PC-9 (cell line): ENCODE measurements at regions not wholly inside any gene's neighbourhood (a gene's known extent, or its start where the extent isn't known, plus 50 kb on each side); places are given as distances from the start of the nearest gene placed in this dataset.

Experiments
- BruUV-seq: library from RNA; stranded (reverse); fragments of 400-500 nt; replicated peaks from 2 replicates; lab custom pipeline; 2021; lab: Mats Ljungman, UMichigan
- CTCF ChIA-PET: fragments of 300-600 bp; sonication (Branson Sonifier 250); formaldehyde crosslinking; loops from one replicate; lab custom pipeline; 2022; ENCODE audit warnings: antibody characterized with exemption; lab: Charles Lee
- POLR2A ChIA-PET: fragments of 300-600 bp; sonication (Branson Sonifier 250); formaldehyde crosslinking; loops from one replicate; lab custom pipeline; 2022; ENCODE audit warnings: antibody characterized with exemption; ENCODE audit not compliant: unreplicated experiment; lab: Charles Lee
- DNase-seq, 2 experiments: peaks; one replicate each; pipeline versions ENCODE4 v3.0.0 to v3.0.0-alpha.2; 2015 to 2022; ENCODE audit warnings: mixed read lengths in 1 of 2
- H2AFZ ChIP-seq: fragments of 200-600 bp; sonication (generic); 2 replicates; pipeline ENCODE4 v1.8.1; 2017; ENCODE audit warnings: antibody characterized with exemption
- H3F3A ChIP-seq: fragments of 200-600 bp; sonication (generic); 2 replicates; pipeline ENCODE4 v1.8.1; 2017; ENCODE audit warnings: antibody characterized with exemption, mild to moderate bottlenecking, low read depth; ENCODE audit not compliant: insufficient read depth
- H3K27ac ChIP-seq: fragments of 200-600 bp; sonication (generic); 2 replicates; pipeline ENCODE4 v1.6.1; 2016; ENCODE audit warnings: mixed run types
- H3K27me3 ChIP-seq: fragments of 200-600 bp; sonication (generic); 2 replicates; pipeline ENCODE4 v1.6.1; 2016; ENCODE audit warnings: low read depth, mixed run types; ENCODE audit not compliant: insufficient read depth
- H3K36me3 ChIP-seq: fragments of 200-600 bp; sonication (generic); 2 replicates; pipeline ENCODE4 v1.6.1; 2016; ENCODE audit warnings: low read depth, mixed run types
- H3K4me1 ChIP-seq: fragments of 200-600 bp; sonication (generic); replicated peaks from 2 replicates; pipeline ENCODE4 v1.6.1; 2016; ENCODE audit warnings: mixed run types; ENCODE audit not compliant: insufficient read depth
- H3K4me2 ChIP-seq: fragments of 200-600 bp; sonication (generic); 2 replicates; pipeline ENCODE4 v1.6.1; 2017; ENCODE audit warnings: mixed run types
- H3K4me3 ChIP-seq: fragments of 200-600 bp; sonication (generic); 2 replicates; pipeline ENCODE4 v1.6.1; 2016; ENCODE audit warnings: mixed run types
- H3K79me2 ChIP-seq: fragments of 200-600 bp; sonication (generic); 2 replicates; pipeline ENCODE4 v1.6.1; 2017; ENCODE audit warnings: low read depth, mixed run types
- H3K9me2 ChIP-seq: fragments of 200-600 bp; sonication (generic); 2 replicates; pipeline ENCODE4 v1.8.1; 2017; ENCODE audit warnings: mild to moderate bottlenecking; ENCODE audit not compliant: insufficient read depth
- H3K9me3 ChIP-seq: fragments of 200-600 bp; sonication (generic); 2 replicates; pipeline ENCODE4 v1.8.1; 2016; ENCODE audit warnings: low read depth; ENCODE audit not compliant: insufficient read depth
- H4K20me1 ChIP-seq: fragments of 200-600 bp; sonication (generic); 2 replicates; pipeline ENCODE4 v1.8.1; 2017; ENCODE audit not compliant: insufficient read depth
- CTCF ChIP-seq: fragments of 200-600 bp; sonication (generic); conservative IDR thresholded peaks from 2 replicates; pipeline ENCODE4 v1.6.1; 2017; ENCODE audit warnings: mixed run types, antibody characterized with exemption, mild to moderate bottlenecking, moderate library complexity
- EZH2 ChIP-seq: fragments of 200-600 bp; sonication (generic); IDR thresholded peaks from 2 replicates; pipeline ENCODE4 v1.8.0; 2017; ENCODE audit warnings: antibody characterized with exemption, low read depth
- intact Hi-C: fragments of 100-400 bp; cut with micrococcal nuclease; formaldehyde crosslinking; loops from one replicate; pipeline ENCODE4 v1.10.0; 2022; ENCODE audit not compliant: unreplicated experiment

DNA sequence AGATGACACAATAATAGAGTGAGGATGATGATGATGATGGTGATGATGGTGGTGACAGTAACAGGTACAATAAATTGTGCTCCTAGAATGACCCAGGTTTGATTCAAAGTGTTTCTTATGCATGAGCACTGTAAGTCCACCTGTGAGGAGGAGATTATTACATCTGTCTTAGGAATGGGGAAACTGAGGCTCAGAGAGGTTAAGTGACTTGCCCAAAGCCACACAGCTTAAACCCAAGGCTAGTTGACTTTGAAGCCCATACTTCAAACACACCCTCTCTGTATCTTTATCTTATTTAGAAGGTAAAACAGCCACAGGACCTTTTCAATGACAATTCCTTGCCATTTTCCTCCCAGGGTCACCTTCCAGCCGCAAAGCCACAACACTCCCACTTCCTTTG, 88.9 kb downstream of the MIAT start:
- H3K27ac ChIP-seq: no peak overlapping the region
- POLR2A ChIA-PET: no interaction called here
- H3F3A ChIP-seq: no peaks in the 10 kb centered on the region
- H3K36me3 ChIP-seq: peaks cover 4% of the 10 kb centered on the region; the same call in 1 of the 2 replicates
- no peaks in the 10 kb centered on the region for H3K27me3 ChIP-seq
- no peaks in the 10 kb centered on the region; the same call in 1 of the 2 replicates for H4K20me1 ChIP-seq
- H3K9me2 ChIP-seq: no peaks in the 10 kb centered on the region
- DNase-seq: no peak
- no peaks in the 10 kb centered on the region for H3K79me2 ChIP-seq
- H3K4me3 ChIP-seq: no peak overlapping the region
- H3K4me1 ChIP-seq: no peaks in the 10 kb centered on the region
- intact Hi-C loops: no loop called here
- TF ChIP-seq CTCF (no peak), EZH2 (no peak)
- no peak overlapping the region for H3K4me2 ChIP-seq
- no peak overlapping the region for H2AFZ ChIP-seq
- no TSS peak for BruUV-seq
- no peaks in the 10 kb centered on the region for H3K9me3 ChIP-seq
- CTCF ChIA-PET: no interaction called here

- H3K9me3 ChIP-seq: no peaks in the 10 kb centered on the region
- TF ChIP-seq CTCF (no peak), EZH2 (no peak)
- CTCF ChIA-PET: no interaction called here
These were observed 91.5 kb downstream of the MIAT start for GRCh38 chr22:26748845-26749244.

DNA sequence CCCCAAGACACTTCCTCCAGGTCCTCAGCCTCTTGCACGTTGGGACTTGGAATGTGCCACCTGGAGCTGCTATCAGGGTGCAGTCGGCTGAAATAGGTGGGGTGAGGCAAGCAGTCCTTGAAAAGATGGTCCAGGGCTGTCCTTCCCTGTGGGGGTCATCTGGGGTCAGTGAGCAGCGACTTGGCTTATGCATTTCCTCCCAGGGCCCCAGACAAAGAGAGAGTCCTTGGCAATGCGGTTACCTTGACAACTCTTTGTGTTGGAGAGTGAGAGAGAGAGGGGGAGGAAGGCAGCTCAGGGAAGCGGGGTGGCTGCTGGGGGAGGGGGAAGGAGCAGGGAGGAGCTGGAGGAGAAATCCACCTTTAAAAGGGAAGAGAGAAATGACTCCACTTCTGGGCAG, 93.8 kb downstream of the MIAT start:
- POLR2A ChIA-PET: no interaction called here
- Histone ChIP-seq H3K9me3 (no peaks in the 10 kb centered on the region), H3K4me1 (no peaks in the 10 kb centered on the region), H3K79me2 (no peaks in the 10 kb centered on the region), H3K9me2 (no peaks in the 10 kb centered on the region), H3K27me3 (no peaks in the 10 kb centered on the region), H3K27ac (no peak overlapping the region), H4K20me1 (no peaks in the 10 kb centered on the region), H3K4me3 (no peak overlapping the region), H3F3A (no peaks in the 10 kb centered on the region), H2AFZ (no peak overlapping the region), H3K36me3 (no peaks in the 10 kb centered on the region), H3K4me2 (no peak overlapping the region)
- intact Hi-C loops: no loop called here
- no TSS peak for BruUV-seq
- TF ChIP-seq CTCF: no peak
- TF ChIP-seq EZH2: no peak
- CTCF ChIA-PET: interaction anchor here (0.6 kb wide), 1 partner anchor 80 kb away, joined by 3 read pairs; no protein-coding TSS in a partner anchor
- no peak for DNase-seq

More at GRCh38 chr22:26748845-26749244, 91.5 kb downstream of the MIAT start:
- H2AFZ ChIP-seq: no peak overlapping the region
- peaks cover 4% of the 10 kb centered on the region; the same call in 1 of the 2 replicates for H3K36me3 ChIP-seq
- no peak overlapping the region for H3K4me2 ChIP-seq
- H3K4me1 ChIP-seq: no peaks in the 10 kb centered on the region
- H3F3A ChIP-seq: no peaks in the 10 kb centered on the region
- DNase-seq: no peak
- H3K27me3 ChIP-seq: no peaks in the 10 kb centered on the region
- intact Hi-C loops: no loop called here
- no TSS peak for BruUV-seq
- POLR2A ChIA-PET: no interaction called here
- no peaks in the 10 kb centered on the region; the same call in 1 of the 2 replicates for H4K20me1 ChIP-seq
- H3K79me2 ChIP-seq: no peaks in the 10 kb centered on the region
- H3K27ac ChIP-seq: no peak overlapping the region
- H3K4me3 ChIP-seq: no peak overlapping the region
- no peaks in the 10 kb centered on the region for H3K9me2 ChIP-seq
